ENCODE measurements at regions not wholly inside any gene's neighbourhood (a gene's known extent, or its start where the extent isn't known, plus 50 kb on each side); places are given as distances from the start of the nearest gene placed in this dataset.

GRCh38 chr18:24741965-24742724 is 281.7 kb downstream of the HRH4 start:
- no peak for TF ChIP-seq CTCF (IDR thresholded peaks at IDR 0.05)

GRCh38 chr18:24754583-24755253 is 294.3 kb downstream of the HRH4 start:
- no peak for TF ChIP-seq CTCF (IDR thresholded peaks at IDR 0.05)

- TF ChIP-seq CTCF (IDR thresholded peaks at IDR 0.05): no peak
Measured at GRCh38 chr18:24756385-24756784, 295.9 kb downstream of the HRH4 start.

GRCh38 chr18:24757134-24757533 is 296.7 kb downstream of the HRH4 start:
- no peak for TF ChIP-seq CTCF (IDR thresholded peaks at IDR 0.05)

- no peak for TF ChIP-seq CTCF (IDR thresholded peaks at IDR 0.05)
Measured at GRCh38 chr18:24761765-24762164, 301.3 kb downstream of the HRH4 start.

GRCh38 chr18:24762511-24762910 is 302.1 kb downstream of the HRH4 start:
- no peak for TF ChIP-seq CTCF (IDR thresholded peaks at IDR 0.05)

GRCh38 chr18:24763765-24764513 is 303.5 kb downstream of the HRH4 start:
- TF ChIP-seq CTCF (IDR thresholded peaks at IDR 0.05): no peak

Data from LNCAP (cell line).